OCI-LY1 (cell line): ENCODE measurements at regions not wholly inside any gene's neighbourhood (a gene's known extent, or its start where the extent isn't known, plus 50 kb on each side); places are given as distances from the start of the nearest gene placed in this dataset.

Experiments
- H2AFZ ChIP-seq: fragments of 200-600 bp; sonication (generic), shearing (Covaris generic); 2 replicates; pipeline ENCODE4 v1.6.0; 2014; ENCODE audit warnings: antibody characterized with exemption, mild to moderate bottlenecking, low read length
- H3F3A ChIP-seq: fragments of 200-600 bp; sonication (generic), shearing (Covaris generic); 2 replicates; pipeline ENCODE4 v1.6.0; 2014; ENCODE audit warnings: mild to moderate bottlenecking, antibody characterized with exemption, low read length, moderate library complexity; ENCODE audit not compliant: insufficient read depth
- H3K27ac ChIP-seq: fragments of 200-600 bp; sonication (generic); 2 replicates; pipeline ENCODE4 v1.5.1; 2014; ENCODE audit warnings: low read length, mixed run types, mild to moderate bottlenecking, low read depth; ENCODE audit not compliant: poor library complexity, severe bottlenecking
- H3K27me3 ChIP-seq: fragments of 200-600 bp; sonication (generic); 2 replicates; pipeline ENCODE4 v1.6.0; 2014; ENCODE audit warnings: antibody characterized with exemption, mild to moderate bottlenecking, low read length, moderate library complexity; ENCODE audit not compliant: insufficient read depth
- H3K36me3 ChIP-seq: fragments of 200-600 bp; sonication (generic); 2 replicates; pipeline ENCODE4 v1.6.1; 2014; ENCODE audit warnings: mild to moderate bottlenecking, antibody characterized with exemption, low read length, moderate library complexity, mixed read lengths; ENCODE audit not compliant: insufficient read depth
- H3K4me1 ChIP-seq: fragments of 200-600 bp; sonication (generic); 2 replicates; pipeline ENCODE4 v1.5.1; 2014; ENCODE audit warnings: mild to moderate bottlenecking, low read length, moderate library complexity; ENCODE audit not compliant: insufficient read depth, severe bottlenecking
- H3K4me2 ChIP-seq: fragments of 200-600 bp; sonication (generic), shearing (Covaris generic); 2 replicates; pipeline ENCODE4 v1.6.1; 2014; ENCODE audit warnings: low read length
- H3K4me3 ChIP-seq: fragments of 200-600 bp; sonication (generic); 2 replicates; pipeline ENCODE4 v1.5.1; 2014; ENCODE audit warnings: low read length, low read depth, mild to moderate bottlenecking, mixed read lengths; ENCODE audit not compliant: poor library complexity, severe bottlenecking
- H3K79me2 ChIP-seq: fragments of 200-600 bp; shearing (Covaris generic); 2 replicates; pipeline ENCODE4 v1.6.1; 2016; ENCODE audit warnings: mixed run types, low read length, mixed read lengths; ENCODE audit not compliant: insufficient read depth
- H3K9ac ChIP-seq: fragments of 200-600 bp; sonication (generic), shearing (Covaris generic); 2 replicates; pipeline ENCODE4 v1.6.1; 2014; ENCODE audit warnings: mild to moderate bottlenecking, low read length, mixed read lengths
- H3K9me2 ChIP-seq: fragments of 200-600 bp; sonication (generic), shearing (Covaris generic); 2 replicates; pipeline ENCODE4 v1.6.1; 2014; ENCODE audit warnings: low read depth, mild to moderate bottlenecking, low read length, mixed read lengths
- H3K9me3 ChIP-seq: fragments of 200-600 bp; shearing (Covaris generic); 2 replicates; pipeline ENCODE4 v1.6.1; 2014; ENCODE audit warnings: low read length, mixed read lengths
- H4K20me1 ChIP-seq: fragments of 200-600 bp; sonication (generic), shearing (Covaris generic); 2 replicates; pipeline ENCODE4 v1.6.0; 2016; ENCODE audit warnings: mild to moderate bottlenecking, low read length; ENCODE audit not compliant: insufficient read depth
- CTCF ChIP-seq: fragments of 200-600 bp; sonication (generic), shearing (Covaris generic); IDR thresholded peaks from 2 replicates; pipeline ENCODE4 v1.5.1; 2017; ENCODE audit warnings: mild to moderate bottlenecking, antibody characterized with exemption, low read length, moderate library complexity, mixed read lengths
- EZH2 ChIP-seq: fragments of 200-600 bp; sonication (generic), shearing (Covaris generic); IDR thresholded peaks from 2 replicates; pipeline ENCODE4 v1.8.0; 2017; ENCODE audit warnings: borderline replicate concordance, mixed run types, mild to moderate bottlenecking, antibody characterized with exemption, low read length, moderate library complexity, mixed read lengths

GRCh38 chr6:170095273-170095981 lies 195.5 kb downstream of the DLL1 start:
- no peak for TF ChIP-seq EZH2
- TF ChIP-seq CTCF, result no peak
- Histone ChIP-seq H3K9me3 (no peaks in the 10 kb centered on the region), H4K20me1 (no peaks in the 10 kb centered on the region), H2AFZ (no peak overlapping the region), H3K36me3 (no peaks in the 10 kb centered on the region), H3K4me2 (no peak overlapping the region), H3K4me3 (no peak overlapping the region), H3K4me1 (no peaks in the 10 kb centered on the region), H3F3A (no peaks in the 10 kb centered on the region), H3K27me3 (peaks cover 7% of the 10 kb centered on the region; the same call in 1 of the 2 replicates), H3K79me2 (no peaks in the 10 kb centered on the region), H3K27ac (no peak overlapping the region), H3K9ac (no peak overlapping the region), H3K9me2 (no peaks in the 10 kb centered on the region)

- H2AFZ ChIP-seq, result no peak overlapping the region
- H3F3A ChIP-seq, result no peaks in the 10 kb centered on the region
- TF ChIP-seq CTCF (no peak), EZH2 (no peak)
- H3K9me2 ChIP-seq, result no peaks in the 10 kb centered on the region
- no peak overlapping the region for H3K27ac ChIP-seq
- no peaks in the 10 kb centered on the region for H3K79me2 ChIP-seq
- no peaks in the 10 kb centered on the region for H3K36me3 ChIP-seq
- no peak overlapping the region for H3K4me3 ChIP-seq
- no peak overlapping the region for H3K4me2 ChIP-seq
- no peaks in the 10 kb centered on the region for H3K9me3 ChIP-seq
- peaks cover 7% of the 10 kb centered on the region; the same call in 1 of the 2 replicates for H3K27me3 ChIP-seq
- no peaks in the 10 kb centered on the region for H4K20me1 ChIP-seq
- H3K9ac ChIP-seq, result no peak overlapping the region
- H3K4me1 ChIP-seq, result peaks cover 3% of the 10 kb centered on the region
Measured at GRCh38 chr6:170094686-170095272, 196.1 kb downstream of the DLL1 start.

- TF ChIP-seq CTCF (no peak), EZH2 (no peak)
- H3K4me3 ChIP-seq, result no peak overlapping the region
Measured at GRCh38 chr6:170093658-170094596, 197.0 kb downstream of the DLL1 start.

More at GRCh38 chr6:170093658-170094596, 197.0 kb downstream of the DLL1 start:
- Histone ChIP-seq H3K36me3 (no peaks in the 10 kb centered on the region), H3K4me2 (no peak overlapping the region), H3K9ac (no peak overlapping the region), H3K4me1 (peaks cover 11% of the 10 kb centered on the region), H3K79me2 (no peaks in the 10 kb centered on the region), H3K27ac (no peak overlapping the region), H3F3A (no peaks in the 10 kb centered on the region), H3K9me2 (no peaks in the 10 kb centered on the region), H3K9me3 (no peaks in the 10 kb centered on the region), H2AFZ (no peak overlapping the region), H4K20me1 (no peaks in the 10 kb centered on the region), H3K27me3 (peaks cover 7% of the 10 kb centered on the region; the same call in 1 of the 2 replicates)
